ENCODE measurements at regions not wholly inside any gene's neighbourhood (a gene's known extent, or its start where the extent isn't known, plus 50 kb on each side); places are given as distances from the start of the nearest gene placed in this dataset.

DNA sequence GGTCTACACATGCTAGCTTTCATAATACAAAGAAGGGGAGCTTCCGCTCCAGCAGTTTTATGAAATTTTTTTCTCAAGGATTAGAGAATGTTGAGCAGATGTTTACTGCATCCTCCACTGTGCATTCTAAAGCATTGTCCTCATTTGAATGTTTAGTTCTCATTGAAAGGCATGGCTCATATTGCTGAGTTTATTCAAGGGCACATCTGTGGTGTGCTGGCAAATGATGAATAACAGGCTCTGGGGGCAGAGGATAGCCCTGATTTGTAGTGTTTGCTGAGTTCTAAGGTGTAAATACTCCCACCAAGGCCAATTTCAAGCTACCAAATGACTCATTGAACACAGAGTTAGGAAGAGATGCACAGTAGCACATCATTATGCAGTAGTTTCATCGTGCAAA is 303.2 kb upstream of the FAM78B start:
- TF ChIP-seq, protein P1, sequence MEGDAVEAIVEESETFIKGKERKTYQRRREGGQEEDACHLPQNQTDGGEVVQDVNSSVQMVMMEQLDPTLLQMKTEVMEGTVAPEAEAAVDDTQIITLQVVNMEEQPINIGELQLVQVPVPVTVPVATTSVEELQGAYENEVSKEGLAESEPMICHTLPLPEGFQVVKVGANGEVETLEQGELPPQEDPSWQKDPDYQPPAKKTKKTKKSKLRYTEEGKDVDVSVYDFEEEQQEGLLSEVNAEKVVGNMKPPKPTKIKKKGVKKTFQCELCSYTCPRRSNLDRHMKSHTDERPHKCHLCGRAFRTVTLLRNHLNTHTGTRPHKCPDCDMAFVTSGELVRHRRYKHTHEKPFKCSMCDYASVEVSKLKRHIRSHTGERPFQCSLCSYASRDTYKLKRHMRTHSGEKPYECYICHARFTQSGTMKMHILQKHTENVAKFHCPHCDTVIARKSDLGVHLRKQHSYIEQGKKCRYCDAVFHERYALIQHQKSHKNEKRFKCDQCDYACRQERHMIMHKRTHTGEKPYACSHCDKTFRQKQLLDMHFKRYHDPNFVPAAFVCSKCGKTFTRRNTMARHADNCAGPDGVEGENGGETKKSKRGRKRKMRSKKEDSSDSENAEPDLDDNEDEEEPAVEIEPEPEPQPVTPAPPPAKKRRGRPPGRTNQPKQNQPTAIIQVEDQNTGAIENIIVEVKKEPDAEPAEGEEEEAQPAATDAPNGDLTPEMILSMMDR (IDR thresholded peaks at IDR 0.05; ENCODE audit: control extremely low read depth in 1 of 3, insufficient read depth in 1 of 3, low read depth in 1 of 3, low read length in 3 of 3): no peak
- TF ChIP-seq EZH2 (IDR thresholded peaks at IDR 0.05; ENCODE audit: low read depth, low read length, severe bottlenecking) (no peak), BRCA1 (IDR thresholded peaks at IDR 0.05; ENCODE audit: low read depth, low read length) (no peak), RAD21 (IDR thresholded peaks at IDR 0.05 in 1 of 2, conservative IDR thresholded peaks at IDR 0.05 in 1 of 2; ENCODE audit: low read depth in 2 of 2, low read length in 2 of 2) (no peak), TAF1 (IDR thresholded peaks at IDR 0.05; ENCODE audit: low read depth, low read length) (no peak), TEAD4 (IDR thresholded peaks at IDR 0.05; ENCODE audit: low read depth, low read length) (no peak), POLR2A (IDR thresholded peaks at IDR 0.05; ENCODE audit: control extremely low read depth in 1 of 2, low read depth in 2 of 2, low read length in 2 of 2) (no peak), NRF1 (IDR thresholded peaks at IDR 0.05; ENCODE audit: low read depth, low read length) (no peak), POLR2AphosphoS5 (IDR thresholded peaks at IDR 0.05; ENCODE audit: low read depth, low read length) (no peak)
- TF ChIP-seq, protein P2, sequence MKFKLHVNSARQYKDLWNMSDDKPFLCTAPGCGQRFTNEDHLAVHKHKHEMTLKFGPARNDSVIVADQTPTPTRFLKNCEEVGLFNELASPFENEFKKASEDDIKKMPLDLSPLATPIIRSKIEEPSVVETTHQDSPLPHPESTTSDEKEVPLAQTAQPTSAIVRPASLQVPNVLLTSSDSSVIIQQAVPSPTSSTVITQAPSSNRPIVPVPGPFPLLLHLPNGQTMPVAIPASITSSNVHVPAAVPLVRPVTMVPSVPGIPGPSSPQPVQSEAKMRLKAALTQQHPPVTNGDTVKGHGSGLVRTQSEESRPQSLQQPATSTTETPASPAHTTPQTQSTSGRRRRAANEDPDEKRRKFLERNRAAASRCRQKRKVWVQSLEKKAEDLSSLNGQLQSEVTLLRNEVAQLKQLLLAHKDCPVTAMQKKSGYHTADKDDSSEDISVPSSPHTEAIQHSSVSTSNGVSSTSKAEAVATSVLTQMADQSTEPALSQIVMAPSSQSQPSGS (IDR thresholded peaks at IDR 0.05; ENCODE audit: low read length): no peak

Data from H1 (cell line).